ENCODE measurements at regions not wholly inside any gene's neighbourhood (a gene's known extent, or its start where the extent isn't known, plus 50 kb on each side); places are given as distances from the start of the nearest gene placed in this dataset.
"Not testable (repeated sequence)": the region's sequence is repeated elsewhere in the genome, so short reads cannot be mapped to it uniquely, and the experiment has no call there.

- not testable (repeated sequence) for H3K4me1 Mint-ChIP-seq; DNase-seq; H3K4me3 Mint-ChIP-seq; H3K36me3 Mint-ChIP-seq (ENCODE audit: low read depth); H3K27me3 Mint-ChIP-seq; ATAC-seq; H3K9me3 Mint-ChIP-seq; H3K27ac Mint-ChIP-seq
These were observed 58.6 kb upstream of the APOD start for GRCh38 chr3:195642311-195642710.

DNA sequence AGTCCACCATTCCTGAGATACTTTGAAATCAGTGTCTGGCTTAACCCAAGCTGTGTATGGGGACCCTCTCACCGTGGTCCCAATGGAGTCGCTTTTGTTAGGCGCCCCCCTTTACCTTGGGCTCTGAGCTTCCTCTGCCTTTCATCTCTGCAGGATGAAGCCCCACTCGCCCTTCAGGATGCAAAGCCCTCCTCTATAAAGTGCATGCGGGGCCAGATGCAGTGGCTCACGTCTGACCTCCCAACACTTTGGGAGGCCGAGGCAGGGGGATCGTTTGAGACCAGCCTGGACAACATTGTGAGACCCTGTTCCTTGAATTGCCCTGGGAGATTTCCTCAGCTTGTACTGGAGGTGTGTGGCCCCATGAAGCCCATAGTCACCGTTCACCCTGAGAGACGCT is 54.7 kb upstream of the APOD start:
- H3K27ac Mint-ChIP-seq; H3K9me3 Mint-ChIP-seq; DNase-seq; H3K27me3 Mint-ChIP-seq; H3K36me3 Mint-ChIP-seq (ENCODE audit: low read depth); ATAC-seq; H3K4me3 Mint-ChIP-seq: not testable (repeated sequence)
- H3K4me1 Mint-ChIP-seq = peaks cover 12% of the 10 kb centered on the region

DNA sequence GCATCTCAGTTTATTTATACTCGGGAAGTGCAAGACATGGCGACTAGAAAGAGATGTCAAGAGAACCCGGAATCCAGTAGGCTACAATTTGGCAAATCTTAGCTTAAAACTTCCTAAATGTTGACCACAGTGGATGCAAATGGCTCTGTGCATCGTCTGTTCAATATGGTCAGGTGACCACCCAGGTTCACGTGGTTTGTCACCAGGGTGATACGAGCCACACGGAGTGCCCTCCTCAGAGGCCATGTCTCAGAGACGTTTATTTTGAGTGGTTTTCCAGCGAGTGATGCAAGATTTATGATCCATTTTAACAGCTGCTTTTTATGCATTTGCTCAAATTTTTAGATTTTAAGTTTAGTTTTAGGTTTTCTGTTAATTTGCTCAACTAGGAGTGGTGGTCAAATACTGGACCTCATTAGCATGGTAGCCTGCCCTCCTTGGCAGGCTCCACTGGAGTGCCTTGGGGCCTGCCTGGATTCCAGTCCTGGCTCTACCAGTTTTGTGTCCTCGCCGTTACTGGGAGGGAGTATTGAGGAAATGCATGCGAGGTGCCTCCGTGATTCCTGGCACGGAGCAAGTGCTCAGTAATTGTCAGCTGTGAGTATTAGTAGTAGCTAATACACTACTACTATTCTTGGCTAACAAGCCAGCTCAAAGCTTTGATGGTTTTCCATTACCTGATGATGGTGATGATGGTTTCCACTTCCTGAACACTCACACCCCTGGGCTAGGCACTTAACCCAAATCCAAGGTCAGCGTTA is 53.9 kb upstream of the APOD start:
- not testable (repeated sequence) for H3K36me3 Mint-ChIP-seq (ENCODE audit: low read depth); H3K9me3 Mint-ChIP-seq; H3K27me3 Mint-ChIP-seq; ATAC-seq; DNase-seq
- H3K27ac Mint-ChIP-seq = peak overlapping the region; percentile 67
- peak overlapping the region; percentile 67 for H3K4me3 Mint-ChIP-seq
- peaks cover 17% of the 10 kb centered on the region for H3K4me1 Mint-ChIP-seq

DNA sequence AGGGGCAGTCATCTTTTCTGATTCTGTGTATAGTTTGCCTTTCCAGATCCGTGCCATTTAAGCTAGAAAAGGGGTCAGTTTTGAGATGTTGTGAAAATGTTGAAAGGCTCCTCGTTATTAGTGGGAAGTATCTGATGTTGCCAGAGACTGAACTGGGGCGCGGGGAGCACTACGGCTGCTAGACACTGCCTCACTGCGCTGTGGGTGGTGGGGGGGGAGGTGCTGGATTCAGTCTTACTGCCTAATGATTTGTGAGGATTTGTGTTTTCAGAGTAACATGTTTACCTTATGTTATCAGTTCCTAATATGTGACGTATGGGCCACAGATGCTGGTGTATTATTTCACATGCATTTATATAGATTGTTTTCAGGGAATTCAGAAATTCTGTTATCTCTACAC is 53.3 kb upstream of the APOD start:
- not testable (repeated sequence) for DNase-seq; H3K9me3 Mint-ChIP-seq; H3K36me3 Mint-ChIP-seq (ENCODE audit: low read depth); ATAC-seq; H3K27me3 Mint-ChIP-seq
- Mint-ChIP-seq H3K4me3 (peak overlapping the region; percentile 67), H3K27ac (peak overlapping the region; percentile 67), H3K4me1 (peaks cover 22% of the 10 kb centered on the region)

GRCh38 chr3:195635898-195636685 is 52.4 kb upstream of the APOD start:
- not testable (repeated sequence) for ATAC-seq; H3K27me3 Mint-ChIP-seq; H3K27ac Mint-ChIP-seq; H3K9me3 Mint-ChIP-seq; DNase-seq; H3K36me3 Mint-ChIP-seq (ENCODE audit: low read depth)
- H3K4me3 Mint-ChIP-seq = peak overlapping the region; percentile 61
- peaks cover 22% of the 10 kb centered on the region for H3K4me1 Mint-ChIP-seq

GRCh38 chr3:195635262-195635873 is 51.6 kb upstream of the APOD start:
- H3K4me3 Mint-ChIP-seq; ATAC-seq; H3K27me3 Mint-ChIP-seq; DNase-seq; H3K36me3 Mint-ChIP-seq (ENCODE audit: low read depth); H3K9me3 Mint-ChIP-seq; H3K27ac Mint-ChIP-seq: not testable (repeated sequence)
- H3K4me1 Mint-ChIP-seq = peaks cover 22% of the 10 kb centered on the region

DNA sequence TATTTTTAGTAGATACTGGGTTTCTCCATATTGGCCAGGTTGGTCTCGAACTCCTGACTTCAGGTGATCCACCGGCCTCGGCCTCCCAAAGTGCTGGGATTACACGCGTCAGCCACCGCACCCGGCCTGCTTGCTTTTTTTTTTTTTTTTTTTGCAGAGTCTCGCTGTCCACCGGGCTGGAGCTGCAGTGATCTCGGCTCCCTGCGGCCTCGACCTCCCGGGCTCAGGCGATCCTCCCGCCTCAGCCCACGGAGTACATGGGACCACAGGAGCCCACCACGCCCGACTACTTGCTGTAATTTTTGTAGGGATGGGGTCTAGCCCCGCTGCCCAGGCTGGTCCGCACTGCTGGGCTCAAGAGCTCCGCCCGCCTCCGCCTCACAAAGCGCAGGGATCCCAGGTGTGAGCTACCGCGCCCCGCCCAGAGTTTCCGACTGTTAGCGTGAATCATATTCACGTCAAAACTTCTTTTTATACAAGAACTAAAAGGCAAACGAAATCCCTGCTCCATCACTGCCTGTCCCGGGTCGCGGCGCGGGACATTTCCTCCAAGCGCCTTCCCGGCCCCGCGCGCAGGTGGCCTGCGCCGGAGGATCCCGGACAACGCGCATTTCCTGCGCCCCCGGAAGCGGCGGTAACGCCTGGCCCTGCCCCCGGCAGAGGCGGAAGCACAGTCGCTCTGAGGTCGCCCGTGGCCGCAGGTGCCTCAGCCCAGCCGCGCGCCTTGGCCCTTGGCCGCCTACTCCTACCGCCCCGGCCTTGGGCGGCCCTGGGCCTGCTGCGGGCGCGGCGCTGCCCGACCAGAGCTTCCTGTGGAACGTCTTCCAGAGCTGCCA is 50.9 kb upstream of the APOD start:
- H3K27me3 Mint-ChIP-seq; H3K9me3 Mint-ChIP-seq; H3K27ac Mint-ChIP-seq; H3K36me3 Mint-ChIP-seq (ENCODE audit: low read depth); H3K4me3 Mint-ChIP-seq: not testable (repeated sequence)
- ATAC-seq (peak; percentile 88), DNase-seq (peak; percentile 46)
- peaks cover 22% of the 10 kb centered on the region for H3K4me1 Mint-ChIP-seq

All from activated naive CD8-positive, alpha-beta T cell treated with anti-CD3 and anti-CD28 coated beads, Interleukin-2, amount 50 U/mL, for 24 hours (primary cell).